ENCODE measurements at regions not wholly inside any gene's neighbourhood (a gene's known extent, or its start where the extent isn't known, plus 50 kb on each side); places are given as distances from the start of the nearest gene placed in this dataset.

- H3K27ac ChIP-seq, result no peak overlapping the region
- no peak for DNase-seq (ENCODE audit: low spot score)
- H3K27me3 ChIP-seq, result no peaks in the 10 kb centered on the region
- TF ChIP-seq, protein P1, sequence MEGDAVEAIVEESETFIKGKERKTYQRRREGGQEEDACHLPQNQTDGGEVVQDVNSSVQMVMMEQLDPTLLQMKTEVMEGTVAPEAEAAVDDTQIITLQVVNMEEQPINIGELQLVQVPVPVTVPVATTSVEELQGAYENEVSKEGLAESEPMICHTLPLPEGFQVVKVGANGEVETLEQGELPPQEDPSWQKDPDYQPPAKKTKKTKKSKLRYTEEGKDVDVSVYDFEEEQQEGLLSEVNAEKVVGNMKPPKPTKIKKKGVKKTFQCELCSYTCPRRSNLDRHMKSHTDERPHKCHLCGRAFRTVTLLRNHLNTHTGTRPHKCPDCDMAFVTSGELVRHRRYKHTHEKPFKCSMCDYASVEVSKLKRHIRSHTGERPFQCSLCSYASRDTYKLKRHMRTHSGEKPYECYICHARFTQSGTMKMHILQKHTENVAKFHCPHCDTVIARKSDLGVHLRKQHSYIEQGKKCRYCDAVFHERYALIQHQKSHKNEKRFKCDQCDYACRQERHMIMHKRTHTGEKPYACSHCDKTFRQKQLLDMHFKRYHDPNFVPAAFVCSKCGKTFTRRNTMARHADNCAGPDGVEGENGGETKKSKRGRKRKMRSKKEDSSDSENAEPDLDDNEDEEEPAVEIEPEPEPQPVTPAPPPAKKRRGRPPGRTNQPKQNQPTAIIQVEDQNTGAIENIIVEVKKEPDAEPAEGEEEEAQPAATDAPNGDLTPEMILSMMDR (IDR thresholded peaks at IDR 0.05), result no peak
- H3K9me3 ChIP-seq, result no peaks in the 10 kb centered on the region
- H3K4me3 ChIP-seq, result no peak overlapping the region
- H3K36me3 ChIP-seq, result no peaks in the 10 kb centered on the region
- H3K4me1 ChIP-seq, result no peaks in the 10 kb centered on the region
These were observed 121.8 kb upstream of the WNT4 start for GRCh38 chr1:22264464-22265341.

- TF ChIP-seq, protein P1 (IDR thresholded peaks at IDR 0.05), result no peak
- no peak for DNase-seq (ENCODE audit: low spot score)
- no peaks in the 10 kb centered on the region for H3K27me3 ChIP-seq
- H3K4me1 ChIP-seq, result no peaks in the 10 kb centered on the region
- H3K9me3 ChIP-seq, result no peaks in the 10 kb centered on the region
- no peaks in the 10 kb centered on the region for H3K36me3 ChIP-seq
- no peak overlapping the region for H3K4me3 ChIP-seq
- no peak overlapping the region for H3K27ac ChIP-seq
These were observed 123.2 kb upstream of the WNT4 start for GRCh38 chr1:22266141-22266540.

DNA sequence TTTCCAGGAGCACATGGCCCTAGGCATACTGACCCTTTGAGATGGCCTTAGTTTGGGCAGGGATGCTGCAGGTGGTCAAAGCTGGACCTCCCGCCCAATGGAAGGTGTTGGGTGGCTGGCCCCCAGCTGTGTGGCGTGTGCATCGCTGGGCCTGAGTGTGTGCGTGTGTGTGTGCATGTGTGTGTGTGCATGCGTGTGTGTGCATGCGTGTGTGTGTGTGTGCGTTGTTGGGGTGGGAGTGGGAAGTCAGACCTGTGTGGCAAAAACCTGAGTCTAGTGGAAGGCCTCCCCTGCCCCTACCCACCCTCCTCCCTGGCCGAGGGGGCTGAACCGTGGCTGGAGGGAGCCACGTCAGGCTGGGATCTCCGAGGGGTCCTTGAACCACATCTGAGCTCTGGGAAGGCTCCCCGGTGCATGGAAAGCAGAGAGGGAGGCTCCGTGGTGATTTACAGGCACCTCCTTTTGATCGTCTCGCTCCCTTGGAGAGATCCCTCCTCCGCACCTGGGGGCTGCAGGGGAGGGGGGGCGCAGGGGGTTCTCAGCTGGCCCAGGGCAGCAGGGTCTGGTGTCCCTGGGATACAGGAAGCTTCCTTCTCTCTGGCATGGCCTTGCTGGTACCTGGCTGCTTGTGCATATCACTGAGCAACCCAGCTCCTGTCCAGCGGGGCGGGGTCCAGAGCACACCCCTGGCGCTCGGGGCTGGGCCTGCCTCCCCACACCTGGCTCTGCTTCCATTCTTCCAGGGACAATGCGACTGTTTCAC, 124.7 kb upstream of the WNT4 start:
- TF ChIP-seq, protein P1 (IDR thresholded peaks at IDR 0.05), result no peak
- H3K9me3 ChIP-seq, result no peaks in the 10 kb centered on the region
- H3K4me1 ChIP-seq, result no peaks in the 10 kb centered on the region
- H3K27ac ChIP-seq, result no peak overlapping the region
- no peak for DNase-seq (ENCODE audit: low spot score)
- no peaks in the 10 kb centered on the region for H3K27me3 ChIP-seq
- no peak overlapping the region for H3K4me3 ChIP-seq
- no peaks in the 10 kb centered on the region for H3K36me3 ChIP-seq

DNA sequence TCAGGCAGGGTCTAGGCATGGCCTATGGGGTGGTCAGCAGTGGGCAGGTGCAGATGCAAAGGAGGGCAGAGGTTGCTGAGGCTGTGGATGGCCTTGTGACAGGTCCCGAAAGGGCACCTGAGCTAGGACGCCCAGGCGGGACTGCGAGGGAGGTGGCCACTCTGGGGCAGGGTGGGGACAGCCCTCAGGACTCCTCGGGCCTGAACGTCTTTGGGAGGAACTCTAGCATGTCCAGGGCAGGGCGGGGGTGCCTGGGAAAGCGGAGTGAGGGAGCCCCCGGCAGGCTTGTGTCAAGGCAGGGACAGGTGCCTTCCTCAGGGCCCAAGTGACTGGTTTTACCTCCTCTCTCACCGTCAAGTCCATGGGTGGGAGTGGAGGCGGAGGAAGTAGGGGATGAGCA, 125.4 kb upstream of the WNT4 start:
- no peak for DNase-seq (ENCODE audit: low spot score)
- Histone ChIP-seq H3K4me3 (no peak overlapping the region), H3K36me3 (no peaks in the 10 kb centered on the region), H3K27ac (no peak overlapping the region), H3K9me3 (no peaks in the 10 kb centered on the region), H3K27me3 (no peaks in the 10 kb centered on the region), H3K4me1 (no peaks in the 10 kb centered on the region)
- TF ChIP-seq, protein P1 (IDR thresholded peaks at IDR 0.05), result no peak

GRCh38 chr1:22271847-22272801, 129.2 kb upstream of the WNT4 start:
- H3K27ac ChIP-seq, result no peak overlapping the region
- H3K4me1 ChIP-seq, result no peaks in the 10 kb centered on the region
- TF ChIP-seq, protein P1 (IDR thresholded peaks at IDR 0.05), result no peak
- H3K27me3 ChIP-seq, result no peaks in the 10 kb centered on the region
- H3K4me3 ChIP-seq, result no peak overlapping the region
- H3K9me3 ChIP-seq, result no peaks in the 10 kb centered on the region
- no peak for DNase-seq (ENCODE audit: low spot score)
- no peaks in the 10 kb centered on the region for H3K36me3 ChIP-seq
